Skeletal muscle tissue (tissue), 3 donors: ENCODE measurements at regions not wholly inside any gene's neighbourhood (a gene's known extent, or its start where the extent isn't known, plus 50 kb on each side); places are given as distances from the start of the nearest gene placed in this dataset.

ENCODE experiments used
- H3K27ac ChIP-seq: one replicate; pipeline ENCODE4 v1.7.0; 2013; ENCODE audit warnings: mild to moderate bottlenecking, low read depth, low read length, inconsistent platforms
- H3K27me3 ChIP-seq, 3 donors: one replicate each; pipeline ENCODE4 v1.7.0; 2013; ENCODE audit warnings: low read length in 3 of 3; ENCODE audit not compliant: control insufficient read depth in 3 of 3, insufficient read depth in 3 of 3
- H3K36me3 ChIP-seq, 3 donors: one replicate each; pipeline ENCODE4 v1.7.0; 2013; ENCODE audit warnings: low read length in 3 of 3; ENCODE audit not compliant: control insufficient read depth in 3 of 3, insufficient read depth in 3 of 3
- H3K4me1 ChIP-seq, 3 donors: one replicate each; pipeline ENCODE4 v1.7.0; 2013; ENCODE audit warnings: low read length in 3 of 3, mild to moderate bottlenecking in 3 of 3; ENCODE audit not compliant: control insufficient read depth in 3 of 3, insufficient read depth in 3 of 3
- H3K4me3 ChIP-seq, 3 donors: one replicate each; pipeline ENCODE4 v1.7.0; 2013; ENCODE audit warnings: low read length in 3 of 3
- H3K9ac ChIP-seq, 3 donors: one replicate each; pipeline ENCODE4 v1.7.0; 2013; ENCODE audit warnings: low read length in 3 of 3, mild to moderate bottlenecking in 3 of 3, moderate library complexity in 2 of 3, low read depth in 1 of 3
- H3K9me3 ChIP-seq, 3 donors: one replicate each; pipeline ENCODE4 v1.7.0; 2013; ENCODE audit warnings: low read length in 3 of 3; ENCODE audit not compliant: control insufficient read depth in 3 of 3
- donor health status: Osteomylitis.

DNA sequence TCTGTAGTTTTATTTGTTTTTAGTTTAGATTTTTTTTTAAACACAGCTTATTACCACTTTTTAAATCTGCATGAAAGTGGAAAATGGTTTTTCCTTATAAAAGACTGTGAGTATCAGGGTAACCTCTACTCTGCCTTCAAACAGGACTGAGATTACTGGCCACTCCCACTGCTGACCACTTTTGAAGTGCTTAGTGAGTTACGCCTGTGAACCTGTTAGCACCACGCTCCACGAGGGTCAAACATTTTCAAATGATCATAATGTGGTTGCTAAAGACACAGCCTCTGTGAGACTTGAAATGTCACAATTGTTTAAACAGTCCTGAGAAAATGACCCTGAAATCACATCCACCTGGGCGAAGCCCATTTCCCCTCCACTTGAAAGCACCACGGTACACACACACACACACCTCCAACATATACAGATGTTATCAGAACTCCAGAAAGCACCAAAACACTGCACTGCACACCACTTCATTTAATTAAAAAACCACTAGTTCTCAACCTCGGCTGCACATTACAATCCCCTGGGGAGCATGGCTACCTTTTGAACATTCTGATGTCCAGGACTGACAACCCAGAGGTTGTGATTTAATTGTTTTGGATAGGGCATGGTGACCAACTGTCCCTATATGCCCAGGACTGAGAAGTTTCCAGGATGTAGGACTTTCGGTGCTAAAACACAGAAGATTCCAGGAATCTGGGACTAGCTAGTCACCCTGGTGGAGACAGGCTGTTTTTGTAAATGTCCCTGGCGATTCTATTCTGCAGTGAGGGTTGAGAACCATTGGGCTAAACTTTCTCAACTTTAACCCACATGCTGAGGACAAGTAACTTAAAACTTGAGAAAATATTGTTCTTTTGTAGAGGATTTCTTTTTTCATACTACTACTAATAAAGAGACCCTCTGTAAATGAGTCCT, 176.4 kb upstream of the MYLIP start:
- Histone ChIP-seq H3K27me3 (no peaks in the 10 kb centered on the region), H3K27ac (no peak overlapping the region), H3K4me3 (no peak overlapping the region), H3K36me3 (no peaks in the 10 kb centered on the region), H3K9ac (no peak overlapping the region), H3K9me3 (no peaks in the 10 kb centered on the region), H3K4me1 (peaks cover 0 to 7% (median 4%) of the 10 kb centered on the region in 3 donors)

DNA sequence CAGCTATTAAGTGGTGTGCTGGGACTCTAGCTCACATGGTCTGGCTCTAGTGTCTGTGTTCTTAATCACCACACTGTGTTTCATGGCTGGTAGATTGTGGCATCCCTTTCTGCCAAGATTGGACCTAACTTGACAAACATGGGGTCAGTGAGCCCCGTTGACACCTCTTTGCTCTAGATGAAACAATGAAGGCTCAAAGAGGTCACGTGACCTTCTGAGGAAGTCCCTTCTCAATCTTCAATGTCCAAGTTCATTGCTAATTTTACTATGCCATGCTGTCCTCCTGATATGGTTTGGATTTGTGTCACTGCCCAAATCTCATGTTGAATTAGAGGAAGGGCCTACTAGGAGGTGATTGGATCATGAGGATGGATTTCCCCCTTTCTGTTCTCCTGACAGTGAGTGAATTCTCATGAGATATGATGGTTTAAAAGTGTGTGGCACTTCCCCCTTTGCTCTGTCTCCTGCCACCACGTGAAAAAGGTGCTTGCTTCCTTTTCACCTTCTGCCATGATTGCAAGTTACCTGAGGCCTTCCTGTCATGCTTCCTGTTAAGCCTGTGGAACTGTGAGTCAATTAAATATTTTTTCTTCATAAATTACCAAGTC, 177.8 kb upstream of the MYLIP start:
- H3K27me3 ChIP-seq: no peaks in the 10 kb centered on the region
- peaks cover 3 to 12% (median 5%) of the 10 kb centered on the region in 3 donors for H3K4me1 ChIP-seq
- H3K27ac ChIP-seq: no peak overlapping the region
- H3K9ac ChIP-seq: no peak overlapping the region
- no peaks in the 10 kb centered on the region for H3K36me3 ChIP-seq
- no peaks in the 10 kb centered on the region for H3K9me3 ChIP-seq
- H3K4me3 ChIP-seq: no peak overlapping the region

DNA sequence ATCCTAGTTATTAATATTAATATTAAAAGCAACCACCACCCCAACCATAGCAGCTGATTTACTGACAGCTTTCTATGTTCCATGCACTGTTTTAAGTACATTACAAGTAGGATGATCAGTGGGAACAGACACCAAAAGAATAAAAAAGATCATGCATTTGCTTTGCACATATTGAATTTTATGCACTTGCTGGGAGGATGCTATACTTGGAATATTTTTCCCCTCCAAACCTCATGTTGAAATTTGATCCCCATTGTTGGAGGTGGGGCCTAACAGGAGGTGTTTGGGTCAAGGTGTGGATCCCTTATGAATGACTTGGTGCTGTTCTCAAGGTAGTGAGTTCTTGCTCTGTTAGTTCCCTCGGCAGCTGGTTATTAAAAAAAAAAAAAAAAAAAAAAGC, 178.9 kb upstream of the MYLIP start:
- Histone ChIP-seq H3K27me3 (no peaks in the 10 kb centered on the region), H3K4me3 (no peak overlapping the region), H3K4me1 (peaks cover 3 to 12% (median 5%) of the 10 kb centered on the region in 3 donors), H3K9ac (no peak overlapping the region), H3K36me3 (no peaks in the 10 kb centered on the region), H3K9me3 (no peaks in the 10 kb centered on the region), H3K27ac (no peak overlapping the region)

GRCh38 chr6:15948930-15949900, 179.7 kb upstream of the MYLIP start:
- peaks cover 3 to 12% (median 5%) of the 10 kb centered on the region in 3 donors for H3K4me1 ChIP-seq

GRCh38 chr6:15947923-15948322, 181.0 kb upstream of the MYLIP start:
- H3K9me3 ChIP-seq: no peaks in the 10 kb centered on the region
- peaks cover 3 to 6% (median 5%) of the 10 kb centered on the region in 3 donors for H3K4me1 ChIP-seq
- no peaks in the 10 kb centered on the region for H3K36me3 ChIP-seq
- H3K9ac ChIP-seq: no peak overlapping the region
- no peak overlapping the region for H3K27ac ChIP-seq
- H3K4me3 ChIP-seq: no peak overlapping the region
- no peaks in the 10 kb centered on the region for H3K27me3 ChIP-seq

More at GRCh38 chr6:15948930-15949900, 179.7 kb upstream of the MYLIP start:
- Histone ChIP-seq H3K4me3 (no peak overlapping the region), H3K9ac (no peak overlapping the region), H3K9me3 (no peaks in the 10 kb centered on the region), H3K27me3 (no peaks in the 10 kb centered on the region), H3K36me3 (no peaks in the 10 kb centered on the region), H3K27ac (no peak overlapping the region)

GRCh38 chr6:15947436-15947835, 181.4 kb upstream of the MYLIP start:
- H3K9ac ChIP-seq: no peak overlapping the region
- no peak overlapping the region for H3K27ac ChIP-seq
- peaks cover 3 to 5% (median 5%) of the 10 kb centered on the region in 3 donors for H3K4me1 ChIP-seq
- H3K4me3 ChIP-seq: no peak overlapping the region
- no peaks in the 10 kb centered on the region for H3K9me3 ChIP-seq
- no peaks in the 10 kb centered on the region for H3K36me3 ChIP-seq
- no peaks in the 10 kb centered on the region for H3K27me3 ChIP-seq

DNA sequence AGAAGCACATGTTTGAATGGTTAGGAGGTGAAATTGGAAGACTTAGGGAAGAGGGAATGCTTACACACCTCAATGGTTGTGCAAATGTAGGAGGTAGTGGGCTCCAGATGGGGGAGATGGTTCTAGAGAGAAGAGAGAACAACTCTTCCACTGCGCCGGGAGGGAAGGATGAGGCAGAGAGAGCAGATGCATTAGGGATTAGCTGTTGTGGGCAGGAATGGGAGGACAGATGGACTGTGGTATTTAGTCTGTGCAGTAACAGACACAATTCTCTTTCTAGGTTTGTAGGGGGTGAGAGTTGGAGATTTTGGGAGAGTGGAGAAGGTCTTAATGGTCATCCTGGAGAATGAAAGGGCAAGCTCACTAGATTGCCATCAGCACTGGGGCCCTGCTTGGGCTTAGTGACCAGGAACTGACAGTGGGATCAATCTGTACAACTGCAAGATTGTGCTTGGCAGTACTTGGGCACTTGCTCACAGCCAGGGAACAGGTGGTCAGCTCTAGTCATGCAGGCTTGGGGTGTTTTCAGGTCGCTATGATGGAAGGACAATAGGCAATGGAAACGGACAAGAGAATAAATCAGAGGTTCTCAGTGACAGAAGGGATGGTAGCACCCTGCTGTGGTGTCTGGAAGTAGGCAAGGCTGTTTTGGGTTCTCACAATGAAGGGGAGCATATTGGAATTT, 182.0 kb upstream of the MYLIP start:
- H3K4me3 ChIP-seq: no peak overlapping the region
- H3K27me3 ChIP-seq: no peaks in the 10 kb centered on the region
- H3K4me1 ChIP-seq: peaks cover 3 to 5% (median 5%) of the 10 kb centered on the region in 3 donors
- H3K9me3 ChIP-seq: no peaks in the 10 kb centered on the region
- no peaks in the 10 kb centered on the region for H3K36me3 ChIP-seq
- H3K9ac ChIP-seq: no peak overlapping the region
- H3K27ac ChIP-seq: no peak overlapping the region

- Histone ChIP-seq H3K4me1 (peaks cover 3 to 5% (median 5%) of the 10 kb centered on the region in 3 donors), H3K9me3 (no peaks in the 10 kb centered on the region), H3K36me3 (no peaks in the 10 kb centered on the region)
Observed at GRCh38 chr6:15945593-15946159, 183.2 kb upstream of the MYLIP start.

GRCh38 chr6:15943423-15943822, 185.5 kb upstream of the MYLIP start:
- no peaks in the 10 kb centered on the region for H3K36me3 ChIP-seq
- H3K27me3 ChIP-seq: no peaks in the 10 kb centered on the region
- H3K4me3 ChIP-seq: no peak overlapping the region
- no peaks in the 10 kb centered on the region for H3K9me3 ChIP-seq
- H3K27ac ChIP-seq: no peak overlapping the region
- peaks cover 3 to 5% (median 5%) of the 10 kb centered on the region in 3 donors for H3K4me1 ChIP-seq
- no peak overlapping the region for H3K9ac ChIP-seq

More at GRCh38 chr6:15945593-15946159, 183.2 kb upstream of the MYLIP start:
- no peak overlapping the region for H3K27ac ChIP-seq
- H3K9ac ChIP-seq: no peak overlapping the region
- no peak overlapping the region for H3K4me3 ChIP-seq
- no peaks in the 10 kb centered on the region for H3K27me3 ChIP-seq
